Natural killer cell (primary cell): ENCODE measurements at regions not wholly inside any gene's neighbourhood (a gene's known extent, or its start where the extent isn't known, plus 50 kb on each side); places are given as distances from the start of the nearest gene placed in this dataset.

ENCODE experiments used
- ATAC-seq, 3 donors: fragments of 150-1000 bp in 2 of 3; fragments of 200-7000 bp in 1 of 3; cut with Tn5 transposase; 1 replicate in 1 of 3; 2 replicates in 2 of 3; pipeline ENCODE4 v1.10.0; 2021; ENCODE audit warnings: mild to moderate bottlenecking in 2 of 3, moderate library complexity in 2 of 3
- DNase-seq, 2 donors: peaks; one replicate each; pipeline versions ENCODE4 v3.0.0 to v3.0.0-alpha.2; 2013 to 2021; ENCODE audit warnings: mixed read lengths in 1 of 2
- H3K27ac ChIP-seq: one replicate; pipeline ENCODE4 v1.5.1; 2013; ENCODE audit warnings: mild to moderate bottlenecking, low read length
- H3K27me3 ChIP-seq: one replicate; pipeline ENCODE4 v1.6.1; 2013; ENCODE audit warnings: low read length; ENCODE audit not compliant: control insufficient read depth, insufficient read depth
- H3K36me3 ChIP-seq: one replicate; pipeline ENCODE4 v1.6.1; 2013; ENCODE audit warnings: low read length; ENCODE audit not compliant: control insufficient read depth, insufficient read depth
- H3K4me1 ChIP-seq: one replicate; pipeline ENCODE4 v1.6.1; 2013; ENCODE audit warnings: low read length; ENCODE audit not compliant: control insufficient read depth, insufficient read depth
- H3K4me3 ChIP-seq: one replicate; pipeline ENCODE4 v1.5.1; 2013; ENCODE audit warnings: low read length
- H3K9me3 ChIP-seq: one replicate; pipeline ENCODE4 v1.6.1; 2013; ENCODE audit warnings: low read length; ENCODE audit not compliant: control insufficient read depth, insufficient read depth
- H3K27ac Mint-ChIP-seq, 2 donors: one replicate each; pipeline ENCODE4 v1.8.0; 2022; ENCODE audit warnings: mild to moderate bottlenecking in 2 of 2, mixed read lengths in 2 of 2, moderate library complexity in 1 of 2
- H3K27me3 Mint-ChIP-seq, 2 donors: one replicate each; pipeline ENCODE4 v1.8.0; 2022; ENCODE audit warnings: low read depth in 2 of 2, mixed read lengths in 2 of 2
- H3K36me3 Mint-ChIP-seq: one replicate; pipeline ENCODE4 v1.8.0; 2022; ENCODE audit warnings: mixed read lengths
- H3K4me1 Mint-ChIP-seq, 2 donors: one replicate each; pipeline ENCODE4 v1.8.0; 2022; ENCODE audit warnings: mixed read lengths in 2 of 2
- H3K4me3 Mint-ChIP-seq: one replicate; pipeline ENCODE4 v1.8.0; 2022; ENCODE audit warnings: mild to moderate bottlenecking, moderate library complexity, mixed read lengths
- H3K9me3 Mint-ChIP-seq, 2 donors: one replicate each; pipeline ENCODE4 v1.8.0; 2022; ENCODE audit warnings: mixed read lengths in 2 of 2
- WGBS: methylation state at CpG from one replicate; pipeline ENCODE4 v1.1.7; 2013; ENCODE audit warnings: missing lambda C conversion rate; ENCODE audit not compliant: insufficient coverage; 5-methylcytosine and 5-hydroxymethylcytosine counted together
- intact Hi-C: fragments of 100-400 bp; cut with micrococcal nuclease; formaldehyde crosslinking; loops from one replicate; pipeline ENCODE4 v1.14.2; 2022
- TF ChIP-seq, protein P1 (sequence below): fragments of 200-600 bp; IDR thresholded peaks from one replicate; pipeline ENCODE4 v1.8.0; 2022; ENCODE audit warnings: antibody characterized with exemption

DNA sequence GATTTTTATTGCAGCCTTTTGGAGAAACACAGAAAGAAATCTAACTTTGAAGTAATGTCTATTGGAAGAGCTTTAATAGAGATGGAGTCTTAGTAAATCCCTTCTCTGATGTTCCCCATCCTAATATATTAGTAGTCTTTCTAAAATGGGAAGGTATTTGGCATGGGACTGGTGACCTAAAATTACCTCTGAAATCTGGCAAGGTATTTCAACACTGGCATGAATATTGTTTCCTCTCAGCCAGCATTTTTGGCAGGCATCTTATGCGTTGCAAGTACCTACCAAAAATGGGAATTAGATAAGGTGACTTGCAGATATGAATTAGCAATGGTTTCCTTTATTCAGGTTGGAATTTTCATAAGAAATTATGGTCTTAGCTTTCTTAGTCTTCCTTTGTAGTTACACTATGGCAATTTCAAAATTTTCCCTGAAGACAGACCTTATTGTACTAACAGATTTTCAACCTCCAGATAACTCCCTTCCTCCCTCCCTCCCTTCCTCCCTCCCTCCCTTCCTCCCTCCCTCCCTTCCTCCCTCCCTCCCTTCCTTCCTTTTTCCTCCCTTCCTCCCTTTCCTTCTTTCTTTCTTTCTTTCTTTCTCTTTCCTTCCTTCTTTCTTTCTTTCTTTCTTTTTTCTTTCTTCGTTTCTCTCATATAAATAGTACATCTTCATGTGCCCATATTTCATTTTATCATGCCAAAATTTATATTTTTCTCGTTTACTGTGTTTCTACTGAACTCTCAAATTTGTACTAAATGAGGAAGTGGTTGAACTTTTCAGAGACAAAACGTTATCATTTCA is 168.2 kb upstream of the KCNMB2 start:
- intact Hi-C loops, result no loop called here
- H3K36me3 Mint-ChIP-seq, result no peaks in the 10 kb centered on the region

DNA sequence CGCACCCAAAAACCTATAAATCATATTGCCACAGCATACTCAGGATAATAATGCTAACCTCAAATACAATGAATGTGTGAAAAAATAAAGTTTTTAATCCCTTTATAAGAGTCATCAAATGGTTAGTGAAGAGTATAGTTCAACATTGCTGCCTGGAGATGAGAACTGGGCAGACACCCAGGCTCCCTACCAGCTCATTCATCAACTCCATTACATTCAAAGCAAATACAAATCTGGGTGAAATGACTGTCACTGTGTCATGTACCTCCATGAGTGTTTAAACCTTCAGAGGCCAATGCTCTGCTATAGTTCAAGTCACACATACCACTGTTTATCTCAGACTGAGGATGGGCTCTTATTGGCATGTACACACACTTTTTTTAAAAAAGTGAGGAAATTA is 167.2 kb upstream of the KCNMB2 start:
- no CpG with 5 or more reads among the region's 1 CpG for WGBS
- Histone ChIP-seq H3K4me3 (no peak overlapping the region), H3K9me3 (no peaks in the 10 kb centered on the region), H3K36me3 (no peaks in the 10 kb centered on the region), H3K27ac (no peak overlapping the region), H3K4me1 (no peaks in the 10 kb centered on the region), H3K27me3 (no peaks in the 10 kb centered on the region)
- no peak for ATAC-seq
- H3K4me1 Mint-ChIP-seq, result no peaks in the 10 kb centered on the region
- H3K27me3 Mint-ChIP-seq, result peaks cover 6 to 22% of the 10 kb centered on the region in 2 donors
- intact Hi-C loops, result no loop called here
- DNase-seq, result no peak
- no peak overlapping the region for H3K4me3 Mint-ChIP-seq
- no peak overlapping the region for H3K27ac Mint-ChIP-seq
- H3K9me3 Mint-ChIP-seq, result peaks cover 2% of the 10 kb centered on the region in 2 donors
- TF ChIP-seq, protein P1, sequence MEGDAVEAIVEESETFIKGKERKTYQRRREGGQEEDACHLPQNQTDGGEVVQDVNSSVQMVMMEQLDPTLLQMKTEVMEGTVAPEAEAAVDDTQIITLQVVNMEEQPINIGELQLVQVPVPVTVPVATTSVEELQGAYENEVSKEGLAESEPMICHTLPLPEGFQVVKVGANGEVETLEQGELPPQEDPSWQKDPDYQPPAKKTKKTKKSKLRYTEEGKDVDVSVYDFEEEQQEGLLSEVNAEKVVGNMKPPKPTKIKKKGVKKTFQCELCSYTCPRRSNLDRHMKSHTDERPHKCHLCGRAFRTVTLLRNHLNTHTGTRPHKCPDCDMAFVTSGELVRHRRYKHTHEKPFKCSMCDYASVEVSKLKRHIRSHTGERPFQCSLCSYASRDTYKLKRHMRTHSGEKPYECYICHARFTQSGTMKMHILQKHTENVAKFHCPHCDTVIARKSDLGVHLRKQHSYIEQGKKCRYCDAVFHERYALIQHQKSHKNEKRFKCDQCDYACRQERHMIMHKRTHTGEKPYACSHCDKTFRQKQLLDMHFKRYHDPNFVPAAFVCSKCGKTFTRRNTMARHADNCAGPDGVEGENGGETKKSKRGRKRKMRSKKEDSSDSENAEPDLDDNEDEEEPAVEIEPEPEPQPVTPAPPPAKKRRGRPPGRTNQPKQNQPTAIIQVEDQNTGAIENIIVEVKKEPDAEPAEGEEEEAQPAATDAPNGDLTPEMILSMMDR, result no peak
- no peaks in the 10 kb centered on the region for H3K36me3 Mint-ChIP-seq

More for the DNA sequence above, 168.2 kb upstream of the KCNMB2 start:
- no peak overlapping the region for H3K27ac Mint-ChIP-seq
- no peak overlapping the region for H3K4me3 ChIP-seq
- H3K9me3 Mint-ChIP-seq, result peaks cover 3 to 6% of the 10 kb centered on the region in 2 donors
- no peaks in the 10 kb centered on the region for H3K4me1 Mint-ChIP-seq
- H3K9me3 ChIP-seq, result no peaks in the 10 kb centered on the region
- 11% methylated on average over 2 of the region's 4 CpGs for WGBS
- peaks cover 6 to 22% of the 10 kb centered on the region in 2 donors for H3K27me3 Mint-ChIP-seq
- H3K27ac ChIP-seq, result no peak overlapping the region
- H3K27me3 ChIP-seq, result no peaks in the 10 kb centered on the region
- TF ChIP-seq, protein P1, result no peak
- DNase-seq (no peak), ATAC-seq (no peak)
- no peak overlapping the region for H3K4me3 Mint-ChIP-seq
- no peaks in the 10 kb centered on the region for H3K36me3 ChIP-seq
- H3K4me1 ChIP-seq, result no peaks in the 10 kb centered on the region

DNA sequence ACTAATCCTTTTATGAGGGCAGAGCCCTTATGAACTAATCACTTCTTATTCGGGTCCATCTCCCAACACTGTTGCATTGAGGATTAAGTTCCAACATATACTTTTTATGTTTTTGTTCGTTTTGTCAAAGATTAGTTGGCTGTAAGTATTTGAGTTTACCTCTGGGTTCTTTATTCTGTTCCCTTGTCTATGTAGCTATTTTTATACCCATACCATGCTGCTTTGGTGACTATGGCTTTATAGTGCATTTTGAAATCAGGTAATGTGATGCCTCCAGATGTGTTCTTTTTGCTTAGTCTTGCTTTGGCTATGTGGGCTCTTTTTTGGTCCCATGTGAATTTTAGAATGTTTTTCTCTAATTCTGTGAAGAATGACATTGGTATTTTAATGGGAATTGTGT is 166.4 kb upstream of the KCNMB2 start:
- no peak for ATAC-seq
- no peak overlapping the region for H3K27ac Mint-ChIP-seq

More for the DNA sequence above, 166.4 kb upstream of the KCNMB2 start:
- Histone ChIP-seq H3K4me3 (no peak overlapping the region), H3K27me3 (no peaks in the 10 kb centered on the region), H3K27ac (no peak overlapping the region), H3K9me3 (no peaks in the 10 kb centered on the region), H3K36me3 (no peaks in the 10 kb centered on the region), H3K4me1 (no peaks in the 10 kb centered on the region)
- no peak overlapping the region for H3K4me3 Mint-ChIP-seq
- TF ChIP-seq, protein P1, result no peak
- H3K4me1 Mint-ChIP-seq, result no peaks in the 10 kb centered on the region
- peaks cover 6 to 21% of the 10 kb centered on the region in 2 donors for H3K27me3 Mint-ChIP-seq
- H3K36me3 Mint-ChIP-seq, result no peaks in the 10 kb centered on the region
- intact Hi-C loops, result no loop called here
- no peaks in the 10 kb centered on the region for H3K9me3 Mint-ChIP-seq
- 100% methylated on average over 1 of the region's 2 CpGs for WGBS
- no peak for DNase-seq
